GM12874 (cell line): ENCODE measurements at regions not wholly inside any gene's neighbourhood (a gene's known extent, or its start where the extent isn't known, plus 50 kb on each side); places are given as distances from the start of the nearest gene placed in this dataset.

ENCODE experiments used
- TF ChIP-seq, protein P1 (sequence below): IDR thresholded peaks from 2 replicates; pipeline ENCODE4 v1.5.1; 2011; ENCODE audit warnings: low read depth, mild to moderate bottlenecking, control low read depth, low read length, moderate library complexity; ENCODE audit not compliant: insufficient read depth

DNA sequence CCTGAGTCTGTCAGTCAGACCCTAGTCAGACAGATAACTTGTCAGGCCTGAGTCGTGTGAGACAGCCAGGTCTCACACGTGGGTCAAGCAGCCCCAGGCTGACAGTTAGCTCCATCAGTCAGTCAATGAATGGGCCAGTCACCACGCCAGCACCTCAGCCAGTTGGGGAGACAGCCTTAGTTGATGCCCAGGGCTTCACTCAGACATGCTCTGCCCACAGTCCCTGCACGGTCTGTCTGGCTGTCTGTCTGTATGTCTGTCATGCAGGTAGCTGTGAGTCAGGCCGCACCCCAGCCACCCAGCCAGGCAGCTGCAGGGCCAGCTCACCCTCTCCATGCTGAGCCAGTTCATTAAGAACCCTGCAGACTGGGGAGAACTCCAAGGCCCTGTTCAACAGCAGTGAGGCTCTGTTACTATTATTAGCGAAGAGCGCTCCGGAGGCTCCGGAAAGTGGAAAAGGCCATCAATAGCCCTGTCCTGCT is 141.1 kb upstream of the PCBD1 start:
- TF ChIP-seq, protein P1, sequence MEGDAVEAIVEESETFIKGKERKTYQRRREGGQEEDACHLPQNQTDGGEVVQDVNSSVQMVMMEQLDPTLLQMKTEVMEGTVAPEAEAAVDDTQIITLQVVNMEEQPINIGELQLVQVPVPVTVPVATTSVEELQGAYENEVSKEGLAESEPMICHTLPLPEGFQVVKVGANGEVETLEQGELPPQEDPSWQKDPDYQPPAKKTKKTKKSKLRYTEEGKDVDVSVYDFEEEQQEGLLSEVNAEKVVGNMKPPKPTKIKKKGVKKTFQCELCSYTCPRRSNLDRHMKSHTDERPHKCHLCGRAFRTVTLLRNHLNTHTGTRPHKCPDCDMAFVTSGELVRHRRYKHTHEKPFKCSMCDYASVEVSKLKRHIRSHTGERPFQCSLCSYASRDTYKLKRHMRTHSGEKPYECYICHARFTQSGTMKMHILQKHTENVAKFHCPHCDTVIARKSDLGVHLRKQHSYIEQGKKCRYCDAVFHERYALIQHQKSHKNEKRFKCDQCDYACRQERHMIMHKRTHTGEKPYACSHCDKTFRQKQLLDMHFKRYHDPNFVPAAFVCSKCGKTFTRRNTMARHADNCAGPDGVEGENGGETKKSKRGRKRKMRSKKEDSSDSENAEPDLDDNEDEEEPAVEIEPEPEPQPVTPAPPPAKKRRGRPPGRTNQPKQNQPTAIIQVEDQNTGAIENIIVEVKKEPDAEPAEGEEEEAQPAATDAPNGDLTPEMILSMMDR: no peak

DNA sequence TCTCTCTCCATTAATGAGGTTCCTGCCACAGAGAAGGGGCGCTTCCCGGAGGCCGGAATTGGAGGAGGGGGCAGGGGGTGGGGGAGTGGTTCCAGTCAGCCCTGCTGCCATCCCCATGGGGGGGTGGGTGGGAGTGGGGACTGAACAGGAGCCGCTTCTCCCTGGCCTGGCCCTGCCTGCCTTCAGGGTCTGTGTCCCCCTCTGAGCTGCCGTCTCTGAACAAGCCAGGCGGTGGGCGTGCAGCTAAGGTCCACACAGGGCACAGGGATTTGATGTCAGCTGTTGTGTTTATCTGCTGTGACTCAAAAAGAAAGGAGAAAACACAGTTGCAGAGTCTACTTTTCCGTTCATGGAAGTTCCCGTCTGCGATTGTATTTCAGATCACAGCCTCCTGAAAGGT is 141.5 kb upstream of the PCBD1 start:
- TF ChIP-seq, protein P1: no peak

DNA sequence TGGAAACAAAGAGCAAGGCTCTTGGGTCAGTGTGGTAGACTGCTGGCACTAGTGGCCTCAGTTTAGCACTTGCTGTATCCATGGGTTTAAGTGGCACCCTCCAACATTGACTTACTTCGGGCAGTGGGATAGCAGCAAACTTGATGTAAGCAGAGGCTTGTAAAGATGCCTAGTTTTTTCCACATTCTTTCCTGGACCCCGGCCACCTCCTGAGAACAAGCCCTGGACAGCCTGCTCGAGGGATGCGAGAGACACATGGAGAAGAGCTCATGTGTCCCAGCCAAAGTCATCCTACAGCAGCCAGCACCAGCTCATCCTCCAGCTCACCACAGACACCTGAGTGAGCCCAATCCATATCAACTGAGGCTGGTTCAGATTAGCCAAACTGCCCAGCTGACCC is 142.7 kb upstream of the PCBD1 start:
- TF ChIP-seq, protein P1: no peak

DNA sequence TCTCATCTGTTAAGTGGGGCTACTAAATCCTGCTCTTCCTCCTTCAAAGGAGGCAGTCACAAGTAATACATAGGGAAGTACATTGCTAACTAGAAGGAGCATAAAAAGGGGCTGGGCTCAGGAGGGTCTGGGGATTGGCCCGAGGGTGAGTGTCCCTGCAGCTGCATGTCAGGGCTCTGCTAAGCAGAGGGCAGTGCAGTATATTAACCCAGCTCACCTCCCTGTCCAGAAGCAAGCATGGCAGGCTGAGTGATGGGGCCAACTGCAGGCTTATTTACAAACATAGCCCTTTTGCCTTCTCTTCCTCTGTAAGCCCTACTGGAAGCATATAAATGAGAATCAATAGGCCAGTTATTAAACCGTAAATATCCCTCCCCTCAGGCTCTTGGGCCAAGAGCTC is 143.2 kb upstream of the PCBD1 start:
- TF ChIP-seq, protein P1: no peak

DNA sequence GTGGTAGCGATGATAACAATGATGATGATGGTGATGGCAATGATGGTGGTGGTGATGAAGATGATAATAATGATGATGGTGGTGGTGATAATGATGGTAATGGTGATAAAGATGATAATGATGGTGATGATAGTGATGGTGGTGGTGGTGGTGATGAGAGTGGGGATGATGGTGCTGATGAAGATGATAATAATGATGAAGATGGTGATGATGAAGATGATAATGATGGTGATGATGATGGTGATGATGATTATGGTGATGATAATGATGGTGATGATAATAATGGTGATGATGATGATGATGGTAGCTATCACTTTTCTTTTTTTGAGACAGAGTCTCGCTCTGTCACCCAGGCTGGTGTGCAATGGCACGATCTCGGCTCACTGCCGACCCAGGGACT is 144.5 kb upstream of the PCBD1 start:
- TF ChIP-seq, protein P1: no peak

DNA sequence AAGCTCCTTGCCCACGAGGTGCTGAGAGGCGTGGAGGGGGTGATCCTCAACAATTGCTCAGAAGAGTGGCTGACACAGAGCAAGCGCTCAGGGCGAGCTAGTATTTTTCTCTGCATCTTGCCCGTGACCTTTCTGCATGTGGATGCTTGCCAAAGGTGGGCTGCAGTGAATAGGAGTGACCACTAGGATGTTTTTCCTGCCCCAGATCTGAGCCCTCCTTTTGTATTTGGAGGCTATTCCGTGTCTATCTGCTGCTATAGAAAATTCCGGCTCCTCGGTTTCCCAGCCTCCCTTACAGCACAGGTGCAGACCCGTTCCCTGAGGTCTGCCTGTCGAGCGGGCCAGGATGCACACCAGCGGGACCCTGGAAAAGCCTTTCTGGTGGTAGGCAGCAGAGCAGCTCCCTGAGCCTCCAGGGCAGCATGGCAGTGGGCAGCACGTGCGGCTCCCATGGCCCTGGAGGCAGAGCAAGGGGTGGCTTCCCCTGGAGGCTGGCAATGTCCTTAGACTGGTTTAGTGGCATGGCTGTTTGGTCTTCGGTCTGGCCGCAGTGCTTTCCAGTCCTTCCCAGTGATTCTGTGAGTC is 145.1 kb upstream of the PCBD1 start:
- TF ChIP-seq, protein P1: no peak

DNA sequence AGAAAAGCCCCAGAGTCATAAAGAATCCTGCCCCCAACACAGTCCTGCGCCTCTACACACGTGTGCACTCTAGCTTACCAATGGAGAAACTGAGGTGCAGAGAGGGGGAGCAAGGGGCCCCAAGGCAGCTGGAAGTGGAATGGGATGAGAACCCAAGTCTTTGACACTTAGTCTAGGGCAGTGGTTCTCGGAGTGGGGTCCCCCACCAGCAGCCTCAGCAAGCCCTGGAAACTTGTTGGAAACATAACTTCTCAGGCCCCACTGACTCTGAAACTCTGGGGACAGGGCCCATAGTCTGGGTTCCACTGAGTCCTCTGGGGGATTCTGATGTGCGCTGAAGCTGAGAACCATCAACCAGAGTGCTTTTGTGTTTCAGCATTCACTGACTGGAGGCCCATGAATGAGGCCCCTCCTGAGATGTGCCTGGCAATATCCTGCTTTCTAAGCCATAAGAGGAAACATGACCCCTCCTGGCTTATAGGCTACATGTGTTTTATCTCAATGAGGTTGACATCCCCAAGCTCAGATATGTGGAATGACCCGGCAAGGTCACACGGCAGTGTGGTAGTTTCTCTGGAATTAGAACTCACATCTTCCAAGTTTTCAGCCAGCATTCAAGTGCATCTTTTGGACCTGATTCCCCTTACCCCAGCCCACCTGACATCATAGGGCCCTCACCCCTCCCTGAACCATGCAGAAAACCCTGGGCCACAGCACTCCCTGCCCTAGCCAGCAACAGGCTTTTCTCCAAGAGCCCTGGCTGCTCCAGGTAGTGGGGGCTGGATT is 147.3 kb upstream of the PCBD1 start:
- TF ChIP-seq, protein P1: no peak
